SIG-M5 treated with dmso at 0.1 percent for 504 hours (cell line): ENCODE measurements at regions not wholly inside any gene's neighbourhood (a gene's known extent, or its start where the extent isn't known, plus 50 kb on each side); places are given as distances from the start of the nearest gene placed in this dataset.

Experiments used
- DNase-seq: peaks from one replicate; lab custom pipeline; 2025; ENCODE audit not compliant: unreplicated experiment; lab: John Stamatoyannopoulos, UW

GRCh38 chr3:154022606-154023005 is 98.6 kb upstream of the ARHGEF26 start:
- DNase-seq = no peak

GRCh38 chr3:154023148-154023547 is 98.0 kb upstream of the ARHGEF26 start:
- DNase-seq = no peak

- no peak for DNase-seq
These were observed 96.2 kb upstream of the ARHGEF26 start for GRCh38 chr3:154025007-154025406.

GRCh38 chr3:154029926-154030325 is 91.3 kb upstream of the ARHGEF26 start:
- DNase-seq = no peak

- DNase-seq = no peak
These were observed 86.3 kb upstream of the ARHGEF26 start for GRCh38 chr3:154034797-154035330.

GRCh38 chr3:154040283-154040682 is 80.9 kb upstream of the ARHGEF26 start:
- peak; percentile 24 for DNase-seq

- DNase-seq = no peak
These were observed 76.5 kb upstream of the ARHGEF26 start for GRCh38 chr3:154044671-154045070.

- DNase-seq = no peak
These were observed 71.0 kb upstream of the ARHGEF26 start for GRCh38 chr3:154050216-154050615.

- no peak for DNase-seq
These were observed 70.4 kb upstream of the ARHGEF26 start for GRCh38 chr3:154050766-154051165.

GRCh38 chr3:154059833-154060232 is 61.4 kb upstream of the ARHGEF26 start:
- DNase-seq = peak; percentile 84

- no peak for DNase-seq
These were observed 60.8 kb upstream of the ARHGEF26 start for GRCh38 chr3:154060238-154061000.

GRCh38 chr3:154061001-154061370 is 60.2 kb upstream of the ARHGEF26 start:
- DNase-seq = no peak

- DNase-seq = no peak
These were observed 58.7 kb upstream of the ARHGEF26 start for GRCh38 chr3:154062513-154062912.

GRCh38 chr3:154071146-154071545 is 50.0 kb upstream of the ARHGEF26 start:
- no peak for DNase-seq
